ENCODE measurements at regions not wholly inside any gene's neighbourhood (a gene's known extent, or its start where the extent isn't known, plus 50 kb on each side); places are given as distances from the start of the nearest gene placed in this dataset.

GRCh38 chr14:86039176-86039575, 509.2 kb downstream of the FLRT2 start:
- TF ChIP-seq CTCF (conservative IDR thresholded peaks at IDR 0.05; ENCODE audit: low read depth, low read length) (no peak), POLR2A (IDR thresholded peaks at IDR 0.05; ENCODE audit: low read depth, low read length) (no peak), USF2 (IDR thresholded peaks at IDR 0.05; ENCODE audit: low read depth, low read length) (no peak), MAZ (IDR thresholded peaks at IDR 0.05; ENCODE audit: borderline replicate concordance, low read depth, low read length) (no peak), ELK1 (IDR thresholded peaks at IDR 0.05; ENCODE audit: borderline replicate concordance, low read depth, low read length) (no peak), MXI1 (IDR thresholded peaks at IDR 0.05; ENCODE audit: borderline replicate concordance, low read depth, low read length) (no peak), RAD21 (IDR thresholded peaks at IDR 0.05; ENCODE audit: low read length) (no peak), SMC3 (IDR thresholded peaks at IDR 0.05; ENCODE audit: low read depth, low read length) (no peak)

Data from IMR-90 (cell line).